H9 (cell line): ENCODE measurements at regions not wholly inside any gene's neighbourhood (a gene's known extent, or its start where the extent isn't known, plus 50 kb on each side); places are given as distances from the start of the nearest gene placed in this dataset.

Source experiments
- DNase-seq: peaks from one replicate; pipeline ENCODE4 v3.0.0-alpha.2; 2017
- H2AFZ ChIP-seq: one replicate; pipeline ENCODE4 v1.6.1; 2013; ENCODE audit warnings: mild to moderate bottlenecking, low read length, control low read depth, moderate library complexity
- H2AK5ac ChIP-seq: 2 replicates; pipeline ENCODE4 v1.6.1; 2013; ENCODE audit warnings: low read length, control low read depth, mixed read lengths; ENCODE audit not compliant: insufficient read length
- H2BK120ac ChIP-seq: one replicate; pipeline ENCODE4 v1.6.1; 2013; ENCODE audit warnings: low read depth, mild to moderate bottlenecking, low read length, control low read depth, inconsistent platforms; ENCODE audit not compliant: poor library complexity, severe bottlenecking
- H2BK12ac ChIP-seq: 2 replicates; pipeline ENCODE4 v1.6.1; 2013; ENCODE audit warnings: low read length, control low read depth, mixed read lengths, low read depth; ENCODE audit not compliant: insufficient read length
- H2BK15ac ChIP-seq: 2 replicates; pipeline ENCODE4 v1.6.1; 2013; ENCODE audit warnings: low read depth, low read length, control low read depth
- H2BK20ac ChIP-seq: one replicate; pipeline ENCODE4 v1.6.1; 2013; ENCODE audit warnings: low read depth, mild to moderate bottlenecking, low read length, control low read depth, inconsistent platforms; ENCODE audit not compliant: poor library complexity, severe bottlenecking
- H2BK5ac ChIP-seq: 2 replicates; pipeline ENCODE4 v1.6.1; 2013; ENCODE audit warnings: low read length, control low read depth, mixed read lengths; ENCODE audit not compliant: insufficient read length
- H3K14ac ChIP-seq: 2 replicates; pipeline ENCODE4 v1.6.1; 2013; ENCODE audit warnings: low read length, control low read depth; ENCODE audit not compliant: insufficient read depth
- H3K18ac ChIP-seq: 2 replicates; pipeline ENCODE4 v1.6.1; 2013; ENCODE audit warnings: low read depth, mild to moderate bottlenecking, mixed read lengths, low read length, control low read depth; ENCODE audit not compliant: insufficient read length
- H3K23ac ChIP-seq: 2 replicates; pipeline ENCODE4 v1.6.1; 2013; ENCODE audit warnings: low read length, control low read depth, mixed read lengths, low read depth; ENCODE audit not compliant: insufficient read length
- H3K23me2 ChIP-seq: 2 replicates; pipeline ENCODE4 v1.6.1; 2013; ENCODE audit warnings: low read depth, mild to moderate bottlenecking, mixed read lengths, low read length, control low read depth; ENCODE audit not compliant: insufficient read length, poor library complexity, severe bottlenecking
- H3K27ac ChIP-seq: 2 replicates; pipeline ENCODE4 v1.5.1; 2013; ENCODE audit warnings: low read length, control low read depth, mixed read lengths, low read depth; ENCODE audit not compliant: insufficient read length
- H3K27me3 ChIP-seq: 2 replicates; pipeline ENCODE4 v1.6.1; 2013; ENCODE audit warnings: low read length, control low read depth, inconsistent platforms; ENCODE audit not compliant: insufficient read depth
- H3K4ac ChIP-seq: 2 replicates; pipeline ENCODE4 v1.6.1; 2013; ENCODE audit warnings: low read depth, mild to moderate bottlenecking, control low read depth, inconsistent platforms, low read length, moderate library complexity
- H3K4me1 ChIP-seq: 2 replicates; pipeline ENCODE4 v1.6.1; 2013; ENCODE audit warnings: low read length, control low read depth, inconsistent platforms; ENCODE audit not compliant: insufficient read depth
- H3K4me2 ChIP-seq: 2 replicates; pipeline ENCODE4 v1.6.1; 2013; ENCODE audit warnings: low read length, control low read depth, mixed read lengths; ENCODE audit not compliant: insufficient read length, insufficient read depth
- H3K56ac ChIP-seq: 2 replicates; pipeline ENCODE4 v1.6.1; 2013; ENCODE audit warnings: low read depth, mild to moderate bottlenecking, mixed read lengths, low read length, control low read depth; ENCODE audit not compliant: insufficient read length
- H3K79me1 ChIP-seq: 2 replicates; pipeline ENCODE4 v1.6.1; 2013; ENCODE audit warnings: low read depth, mild to moderate bottlenecking, moderate library complexity, low read length, control low read depth, inconsistent platforms; ENCODE audit not compliant: insufficient read depth, poor library complexity, severe bottlenecking
- H3K79me2 ChIP-seq: 2 replicates; pipeline ENCODE4 v1.6.1; 2013; ENCODE audit warnings: low read length, control low read depth, inconsistent platforms; ENCODE audit not compliant: insufficient read depth
- H3K9ac ChIP-seq: 2 replicates; pipeline ENCODE4 v1.6.1; 2013; ENCODE audit warnings: low read length, control low read depth, mixed read lengths; ENCODE audit not compliant: insufficient read length; ENCODE audit errors: extremely low read depth
- H3K9me3 ChIP-seq: one replicate; pipeline ENCODE4 v1.6.1; 2013; ENCODE audit warnings: low read depth, low read length, inconsistent platforms; ENCODE audit not compliant: control insufficient read depth
- H3T11ph ChIP-seq: one replicate; pipeline ENCODE4 v1.6.1; 2013; ENCODE audit warnings: mild to moderate bottlenecking, low read length, control low read depth, inconsistent platforms
- H4K20me1 ChIP-seq: one replicate; pipeline ENCODE4 v1.6.1; 2013; ENCODE audit not compliant: control insufficient read depth, insufficient read length, insufficient read depth
- H4K5ac ChIP-seq: 2 replicates; pipeline ENCODE4 v1.6.1; 2013; ENCODE audit warnings: low read depth, mild to moderate bottlenecking, mixed read lengths, low read length, control low read depth; ENCODE audit not compliant: insufficient read length
- H4K8ac ChIP-seq: replicated peaks from 2 replicates; pipeline ENCODE4 v1.6.1; 2013; ENCODE audit warnings: low read length, control low read depth, mixed read lengths, low read depth; ENCODE audit not compliant: insufficient read length
- H4K91ac ChIP-seq: 2 replicates; pipeline ENCODE4 v1.6.1; 2013; ENCODE audit warnings: low read depth, mild to moderate bottlenecking, moderate library complexity, mixed read lengths, low read length, control low read depth; ENCODE audit not compliant: insufficient read length
- H3K27ac Mint-ChIP-seq, 3 experiments: 2 replicates in 2 of 3; 3 replicates in 1 of 3; pipeline ENCODE4 v1.8.0; 2020 to 2021; ENCODE audit warnings: mixed read lengths in 3 of 3, mild to moderate bottlenecking in 1 of 3, moderate library complexity in 1 of 3
- H3K27me3 Mint-ChIP-seq: 2 replicates; pipeline ENCODE4 v1.8.0; 2021; ENCODE audit warnings: low read depth, mild to moderate bottlenecking, moderate library complexity, mixed read lengths
- H3K36me3 Mint-ChIP-seq, 3 experiments: 2 replicates in 2 of 3; 3 replicates in 1 of 3; pipeline ENCODE4 v1.8.0; 2020 to 2021; ENCODE audit warnings: low read depth in 3 of 3, mixed read lengths in 3 of 3; ENCODE audit not compliant: insufficient read depth in 1 of 3
- H3K4me1 Mint-ChIP-seq, 2 experiments: 2 replicates each; pipeline ENCODE4 v1.8.0; 2020; ENCODE audit warnings: mixed read lengths in 2 of 2
- H3K4me3 Mint-ChIP-seq, 2 experiments: 2 replicates in 1 of 2; 3 replicates in 1 of 2; pipeline ENCODE4 v1.8.0; 2020 to 2021; ENCODE audit warnings: mild to moderate bottlenecking in 2 of 2, mixed read lengths in 2 of 2, moderate library complexity in 1 of 2
- H3K9me3 Mint-ChIP-seq, 2 experiments: 2 replicates in 1 of 2; 3 replicates in 1 of 2; pipeline ENCODE4 v1.8.0; 2020; ENCODE audit warnings: mild to moderate bottlenecking in 2 of 2, mixed read lengths in 2 of 2, moderate library complexity in 1 of 2
- WGBS: extraction: QIAGEN DNeasy Blood & Tissue Kit; methylation state at CpG from one replicate; pipeline ENCODE4 v1.1.7; 2013; ENCODE audit warnings: missing lambda C conversion rate, low lambda C conversion rate, mixed read lengths; ENCODE audit not compliant: insufficient read length; ENCODE audit errors: extremely low coverage; 5-methylcytosine and 5-hydroxymethylcytosine counted together
- TF ChIP-seq, protein P1 (sequence below): fragments of 200-600 bp; sonication (generic); conservative IDR thresholded peaks from 3 replicates; pipeline ENCODE4 v1.8.0; 2021; ENCODE audit warnings: antibody characterized with exemption, mild to moderate bottlenecking

DNA sequence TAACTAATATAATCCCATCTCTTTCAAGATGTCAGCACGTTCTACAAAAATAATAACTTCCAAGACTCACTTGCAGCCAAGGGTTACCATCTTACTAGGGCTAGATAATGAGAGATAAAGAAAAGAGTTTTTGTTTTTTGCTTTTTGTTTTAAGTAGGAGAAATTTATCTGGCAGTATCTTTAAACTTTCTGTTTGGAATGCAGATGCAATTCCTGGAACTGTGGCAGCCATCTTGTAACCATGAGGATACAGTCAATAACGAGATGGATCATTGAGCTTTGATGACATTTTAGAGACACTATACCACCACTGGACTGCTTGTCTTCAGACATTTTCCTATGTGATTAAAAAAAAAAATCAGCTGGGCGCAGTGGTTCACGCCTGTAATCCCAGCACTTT lies 171.2 kb upstream of the ARID2 start:
- TF ChIP-seq, protein P1, sequence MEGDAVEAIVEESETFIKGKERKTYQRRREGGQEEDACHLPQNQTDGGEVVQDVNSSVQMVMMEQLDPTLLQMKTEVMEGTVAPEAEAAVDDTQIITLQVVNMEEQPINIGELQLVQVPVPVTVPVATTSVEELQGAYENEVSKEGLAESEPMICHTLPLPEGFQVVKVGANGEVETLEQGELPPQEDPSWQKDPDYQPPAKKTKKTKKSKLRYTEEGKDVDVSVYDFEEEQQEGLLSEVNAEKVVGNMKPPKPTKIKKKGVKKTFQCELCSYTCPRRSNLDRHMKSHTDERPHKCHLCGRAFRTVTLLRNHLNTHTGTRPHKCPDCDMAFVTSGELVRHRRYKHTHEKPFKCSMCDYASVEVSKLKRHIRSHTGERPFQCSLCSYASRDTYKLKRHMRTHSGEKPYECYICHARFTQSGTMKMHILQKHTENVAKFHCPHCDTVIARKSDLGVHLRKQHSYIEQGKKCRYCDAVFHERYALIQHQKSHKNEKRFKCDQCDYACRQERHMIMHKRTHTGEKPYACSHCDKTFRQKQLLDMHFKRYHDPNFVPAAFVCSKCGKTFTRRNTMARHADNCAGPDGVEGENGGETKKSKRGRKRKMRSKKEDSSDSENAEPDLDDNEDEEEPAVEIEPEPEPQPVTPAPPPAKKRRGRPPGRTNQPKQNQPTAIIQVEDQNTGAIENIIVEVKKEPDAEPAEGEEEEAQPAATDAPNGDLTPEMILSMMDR, result no peak
- Histone ChIP-seq H3K23me2 (no peaks in the 10 kb centered on the region), H2BK120ac (no peak overlapping the region), H3K14ac (no peak overlapping the region), H2BK5ac (no peak overlapping the region), H3K9ac (no peak overlapping the region), H3K9me3 (no peaks in the 10 kb centered on the region), H3K4me1 (no peaks in the 10 kb centered on the region), H3K18ac (no peak overlapping the region), H3K27ac (no peak overlapping the region), H2AFZ (no peak overlapping the region), H3K56ac (no peak overlapping the region), H3K23ac (no peak overlapping the region), H3K4me2 (no peak overlapping the region), H2BK20ac (no peak overlapping the region), H2AK5ac (no peak overlapping the region), H3K4ac (no peak overlapping the region), H4K91ac (no peak overlapping the region), H4K20me1 (no peaks in the 10 kb centered on the region), H2BK15ac (no peak overlapping the region), H2BK12ac (no peak overlapping the region), H3T11ph (no peak overlapping the region), H3K79me2 (no peaks in the 10 kb centered on the region), H4K5ac (no peak overlapping the region), H3K27me3 (no peaks in the 10 kb centered on the region), H4K8ac (no peak overlapping the region), H3K79me1 (no peaks in the 10 kb centered on the region)
- no peaks in the 10 kb centered on the region for H3K36me3 Mint-ChIP-seq
- DNase-seq, result no peak
- no CpG with 5 or more reads among the region's 4 CpGs for WGBS
- H3K9me3 Mint-ChIP-seq, result peaks cover 0 to 3% of the 10 kb centered on the region in 2 experiments; a peak in 1 of 5 replicates
- no peak overlapping the region for H3K4me3 Mint-ChIP-seq
- no peaks in the 10 kb centered on the region; the same call in 1 of the 2 replicates for H3K27me3 Mint-ChIP-seq
- H3K4me1 Mint-ChIP-seq, result no peaks in the 10 kb centered on the region
- H3K27ac Mint-ChIP-seq, result no peak overlapping the region
